ENCODE measurements at regions not wholly inside any gene's neighbourhood (a gene's known extent, or its start where the extent isn't known, plus 50 kb on each side); places are given as distances from the start of the nearest gene placed in this dataset.
A peak's percentile ranks its signal among the peaks of the same experiment; 100 is the strongest.

- H3K79me2 ChIP-seq (ENCODE audit: insufficient read depth, low read depth, low read length): no peaks in the 10 kb centered on the region
- no peaks in the 10 kb centered on the region for H3K9me3 ChIP-seq (ENCODE audit: low read length)
- no peak for TF ChIP-seq EZH2phosphoT487 (IDR thresholded peaks at IDR 0.05; ENCODE audit: borderline replicate concordance, low read depth, low read length)
- no peak for TF ChIP-seq CTCF (conservative IDR thresholded peaks at IDR 0.05; ENCODE audit: low read length)
- no peak overlapping the region for H2AFZ ChIP-seq (ENCODE audit: low read length)
- H3K4me2 ChIP-seq (ENCODE audit: low read length): no peak overlapping the region
- BruUV-seq (replicated peaks): no TSS peak
- no peaks in the 10 kb centered on the region for H3K9me2 ChIP-seq (ENCODE audit: insufficient read depth, low read length)
- CTCF ChIA-PET (ENCODE audit: unreplicated experiment): no interaction called here
- POLR2A ChIA-PET: interaction anchor here (0.7 to 1.1 kb wide), 4 partner anchors 10 to 701 kb away, joined by 3 to 6 read pairs (median 4); no protein-coding TSS in a partner anchor
- no peak overlapping the region for H3K27ac ChIP-seq (ENCODE audit: low read depth, low read length, poor library complexity, severe bottlenecking)
- no peak overlapping the region for H3K4me3 ChIP-seq (ENCODE audit: low read depth, low read length, poor library complexity, severe bottlenecking)
- no peaks in the 10 kb centered on the region for H3K36me3 ChIP-seq (ENCODE audit: insufficient read depth, low read length)
- intact Hi-C loops (cut with micrococcal nuclease; ENCODE audit: unreplicated experiment): no loop called here
- DNase-seq (ENCODE audit: low spot score): no peak
- H3K4me1 ChIP-seq (ENCODE audit: insufficient read depth, low read length, poor library complexity, severe bottlenecking): no peaks in the 10 kb centered on the region
- no peaks in the 10 kb centered on the region for H4K20me1 ChIP-seq (ENCODE audit: insufficient read depth, low read length)
Observed at GRCh38 chr2:177154809-177155208, 57.8 kb upstream of the HNRNPA3 start.

- BruUV-seq (replicated peaks): no TSS peak
- no peak overlapping the region for H3K27ac ChIP-seq (ENCODE audit: low read depth, low read length, poor library complexity, severe bottlenecking)
- intact Hi-C loops (cut with micrococcal nuclease; ENCODE audit: unreplicated experiment): no loop called here
- H3K9me2 ChIP-seq (ENCODE audit: insufficient read depth, low read length): no peaks in the 10 kb centered on the region
- H3K4me3 ChIP-seq (ENCODE audit: low read depth, low read length, poor library complexity, severe bottlenecking): no peak overlapping the region
- ChIA-PET POLR2A (interaction anchor here (0.6 kb wide), 2 partner anchors 438 to 1027 kb away, joined by 3 to 4 read pairs; no protein-coding TSS in a partner anchor), CTCF (ENCODE audit: unreplicated experiment) (no interaction called here)
- TF ChIP-seq CTCF (conservative IDR thresholded peaks at IDR 0.05; ENCODE audit: low read length) (no peak), EZH2phosphoT487 (IDR thresholded peaks at IDR 0.05; ENCODE audit: borderline replicate concordance, low read depth, low read length) (no peak)
- no peak overlapping the region for H2AFZ ChIP-seq (ENCODE audit: low read length)
- DNase-seq (ENCODE audit: low spot score): no peak
- H3K4me1 ChIP-seq (ENCODE audit: insufficient read depth, low read length, poor library complexity, severe bottlenecking): no peaks in the 10 kb centered on the region
- no peak overlapping the region for H3K4me2 ChIP-seq (ENCODE audit: low read length)
- no peaks in the 10 kb centered on the region for H3K36me3 ChIP-seq (ENCODE audit: insufficient read depth, low read length)
- no peaks in the 10 kb centered on the region for H3K79me2 ChIP-seq (ENCODE audit: insufficient read depth, low read depth, low read length)
- no peaks in the 10 kb centered on the region for H3K9me3 ChIP-seq (ENCODE audit: low read length)
- H4K20me1 ChIP-seq (ENCODE audit: insufficient read depth, low read length): no peaks in the 10 kb centered on the region
Observed at GRCh38 chr2:177155631-177156030, 57.0 kb upstream of the HNRNPA3 start.

GRCh38 chr2:177161741-177162460 lies 50.7 kb upstream of the HNRNPA3 start:
- Histone ChIP-seq H3K4me3 (ENCODE audit: low read depth, low read length, poor library complexity, severe bottlenecking) (no peak overlapping the region), H3K27ac (ENCODE audit: low read depth, low read length, poor library complexity, severe bottlenecking) (no peak overlapping the region), H3K9me3 (ENCODE audit: low read length) (no peaks in the 10 kb centered on the region), H3K36me3 (ENCODE audit: insufficient read depth, low read length) (no peaks in the 10 kb centered on the region), H2AFZ (ENCODE audit: low read length) (peak overlapping the region; percentile 5; the same call in 1 of the 2 replicates), H3K4me2 (ENCODE audit: low read length) (no peak overlapping the region), H3K4me1 (ENCODE audit: insufficient read depth, low read length, poor library complexity, severe bottlenecking) (peaks cover 22% of the 10 kb centered on the region), H4K20me1 (ENCODE audit: insufficient read depth, low read length) (no peaks in the 10 kb centered on the region), H3K9me2 (ENCODE audit: insufficient read depth, low read length) (no peaks in the 10 kb centered on the region), H3K79me2 (ENCODE audit: insufficient read depth, low read depth, low read length) (no peaks in the 10 kb centered on the region)
- ChIA-PET POLR2A (interaction anchor here (0.7 to 1.0 kb wide), 3 partner anchors 103 to 168 kb away, joined by 3 read pairs; partner anchors contain the start of gene NFE2L2), CTCF (ENCODE audit: unreplicated experiment) (no interaction called here)
- DNase-seq (ENCODE audit: low spot score): peak; percentile 64
- BruUV-seq (replicated peaks): no TSS peak
- TF ChIP-seq CTCF (conservative IDR thresholded peaks at IDR 0.05; ENCODE audit: low read length) (peak; percentile 86), EZH2phosphoT487 (IDR thresholded peaks at IDR 0.05; ENCODE audit: borderline replicate concordance, low read depth, low read length) (no peak)
- intact Hi-C loops (cut with micrococcal nuclease; ENCODE audit: unreplicated experiment): no loop called here
